Testis (tissue), 2 donors: ENCODE measurements at regions not wholly inside any gene's neighbourhood (a gene's known extent, or its start where the extent isn't known, plus 50 kb on each side); places are given as distances from the start of the nearest gene placed in this dataset.

Experiments used
- DNase-seq: peaks from one replicate; pipeline ENCODE4 v3.0.0-alpha.2; 2019
- H3K27ac ChIP-seq, 2 donors: fragments of 200-600 bp; sonication (generic); one replicate each; pipeline ENCODE4 v1.5.1; 2019
- H3K27me3 ChIP-seq: fragments of 200-600 bp; sonication (generic); one replicate; pipeline ENCODE4 v1.5.1; 2019
- H3K36me3 ChIP-seq: fragments of 200-600 bp; sonication (generic); one replicate; pipeline ENCODE4 v1.5.1; 2017; ENCODE audit warnings: low read depth; ENCODE audit errors: missing control alignments
- H3K4me1 ChIP-seq: fragments of 200-600 bp; sonication (generic); one replicate; pipeline ENCODE4 v1.5.1; 2019
- H3K4me3 ChIP-seq, 2 donors: fragments of 200-600 bp; sonication (generic); one replicate each; pipeline ENCODE4 v1.5.1; 2017 to 2019
- H3K9me3 ChIP-seq: fragments of 200-600 bp; sonication (generic); one replicate; pipeline ENCODE4 v1.5.1; 2017
- CTCF ChIP-seq, 3 experiments: fragments of 450-650 bp in 2 of 3; fragments of 200-600 bp in 1 of 3; sonication (generic) in 1 of 3; IDR thresholded peaks; one replicate each; pipeline ENCODE4 v1.5.1; 2016 to 2019; ENCODE audit warnings: antibody characterized with exemption in 3 of 3, mild to moderate bottlenecking in 2 of 3, moderate library complexity in 1 of 3
- POLR2A ChIP-seq: fragments of 450-650 bp; IDR thresholded peaks from one replicate; pipeline ENCODE4 v1.6.1; 2017; ENCODE audit warnings: antibody characterized with exemption, mild to moderate bottlenecking, moderate library complexity
- WGBS, 2 donors: methylation state at CpG; one replicate each; pipeline ENCODE4 v1.1.5; 2018; 5-methylcytosine and 5-hydroxymethylcytosine counted together
- intact Hi-C: fragments of 100-400 bp; cut with DNase I; formaldehyde crosslinking; loops from one replicate; pipeline ENCODE4 v1.15.1; 2023; ENCODE audit warnings: low total_unique reads

GRCh38 chr1:187151555-187151954 lies 322.8 kb downstream of the PLA2G4A start:
- no peaks in the 10 kb centered on the region for H3K27me3 ChIP-seq
- no peak overlapping the region for H3K27ac ChIP-seq
- intact Hi-C loops: no loop called here
- H3K4me1 ChIP-seq: no peaks in the 10 kb centered on the region
- TF ChIP-seq POLR2A (no peak), CTCF (IDR thresholded peaks at IDR 0.05) (no peak)
- DNase-seq: no peak
- no peak overlapping the region for H3K4me3 ChIP-seq
- H3K9me3 ChIP-seq: no peaks in the 10 kb centered on the region
- no peaks in the 10 kb centered on the region for H3K36me3 ChIP-seq

- WGBS, 2 donors: 0 to 46% methylated on average over 1 of the region's 1 CpG
- DNase-seq: no peak
- no peaks in the 10 kb centered on the region for H3K27me3 ChIP-seq
- intact Hi-C loops: no loop called here
- no peak overlapping the region for H3K27ac ChIP-seq
- H3K36me3 ChIP-seq: no peaks in the 10 kb centered on the region
- H3K9me3 ChIP-seq: no peaks in the 10 kb centered on the region
- H3K4me1 ChIP-seq: no peaks in the 10 kb centered on the region
- H3K4me3 ChIP-seq: no peak overlapping the region
- TF ChIP-seq POLR2A: no peak
- no peak for TF ChIP-seq CTCF (IDR thresholded peaks at IDR 0.05)
Measured at GRCh38 chr1:187153047-187153446, 324.3 kb downstream of the PLA2G4A start.

GRCh38 chr1:187157115-187157514 lies 328.4 kb downstream of the PLA2G4A start:
- no peak overlapping the region for H3K27ac ChIP-seq
- TF ChIP-seq POLR2A: no peak
- no peak for TF ChIP-seq CTCF (IDR thresholded peaks at IDR 0.05)
- no peaks in the 10 kb centered on the region for H3K27me3 ChIP-seq
- no peak for DNase-seq
- no peak overlapping the region for H3K4me3 ChIP-seq
- H3K36me3 ChIP-seq: no peaks in the 10 kb centered on the region
- no peaks in the 10 kb centered on the region for H3K9me3 ChIP-seq
- intact Hi-C loops: no loop called here
- 77 to 93% methylated on average over 1 of the region's 1 CpG for WGBS, 2 donors
- no peaks in the 10 kb centered on the region for H3K4me1 ChIP-seq

GRCh38 chr1:187157552-187157951 lies 328.8 kb downstream of the PLA2G4A start:
- 77 to 81% methylated on average over 2 of the region's 2 CpGs for WGBS, 2 donors
- intact Hi-C loops: no loop called here
- Histone ChIP-seq H3K27ac (no peak overlapping the region), H3K9me3 (no peaks in the 10 kb centered on the region), H3K4me3 (no peak overlapping the region), H3K27me3 (no peaks in the 10 kb centered on the region), H3K4me1 (no peaks in the 10 kb centered on the region), H3K36me3 (no peaks in the 10 kb centered on the region)
- TF ChIP-seq POLR2A (no peak), CTCF (IDR thresholded peaks at IDR 0.05) (no peak)
- no peak for DNase-seq

- Histone ChIP-seq H3K36me3 (no peaks in the 10 kb centered on the region), H3K9me3 (no peaks in the 10 kb centered on the region), H3K4me1 (no peaks in the 10 kb centered on the region), H3K27ac (no peak overlapping the region), H3K27me3 (no peaks in the 10 kb centered on the region), H3K4me3 (no peak overlapping the region)
- no peak for DNase-seq
- intact Hi-C loops: no loop called here
- TF ChIP-seq POLR2A (no peak), CTCF (IDR thresholded peaks at IDR 0.05) (no peak)
Measured at GRCh38 chr1:187167555-187167954, 338.8 kb downstream of the PLA2G4A start.
